AG09309 (cell line): ENCODE measurements at regions not wholly inside any gene's neighbourhood (a gene's known extent, or its start where the extent isn't known, plus 50 kb on each side); places are given as distances from the start of the nearest gene placed in this dataset.

Source experiments
- DNase-seq: peaks from one replicate; pipeline ENCODE4 v3.0.0-alpha.2; 2010; ENCODE audit warnings: low read depth
- H3K4me3 ChIP-seq: 2 replicates; pipeline ENCODE4 v1.5.1; 2011; ENCODE audit warnings: mild to moderate bottlenecking, low read depth, low read length, moderate library complexity; ENCODE audit not compliant: control insufficient read depth
- CTCF ChIP-seq: IDR thresholded peaks from 2 replicates; pipeline ENCODE4 v1.5.1; 2011; ENCODE audit warnings: mild to moderate bottlenecking, low read depth, low read length, inconsistent platforms; ENCODE audit not compliant: insufficient read depth, control insufficient read depth; ENCODE audit errors: missing control alignments

DNA sequence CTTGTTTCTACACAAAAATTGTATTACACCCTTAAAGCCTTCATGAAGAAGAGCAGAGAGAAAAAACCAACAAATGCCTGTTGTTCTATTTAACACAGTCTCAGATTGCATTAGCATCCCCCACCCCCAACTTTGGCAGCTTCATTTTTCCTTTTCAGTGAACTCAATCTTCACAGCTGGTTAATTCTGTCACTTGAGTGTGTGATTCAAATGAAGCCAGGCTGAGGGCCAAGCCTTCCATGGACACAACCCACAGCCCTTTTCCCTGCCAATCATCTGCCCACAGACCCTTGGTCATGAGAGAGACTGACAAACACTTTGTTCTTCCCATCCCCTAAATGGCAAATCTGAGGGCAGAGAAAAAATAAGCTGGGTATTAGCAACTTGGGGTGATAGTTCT, 217.5 kb upstream of the NMUR2 start:
- TF ChIP-seq CTCF: no peak
- H3K4me3 ChIP-seq: no peak overlapping the region
- no peak for DNase-seq

DNA sequence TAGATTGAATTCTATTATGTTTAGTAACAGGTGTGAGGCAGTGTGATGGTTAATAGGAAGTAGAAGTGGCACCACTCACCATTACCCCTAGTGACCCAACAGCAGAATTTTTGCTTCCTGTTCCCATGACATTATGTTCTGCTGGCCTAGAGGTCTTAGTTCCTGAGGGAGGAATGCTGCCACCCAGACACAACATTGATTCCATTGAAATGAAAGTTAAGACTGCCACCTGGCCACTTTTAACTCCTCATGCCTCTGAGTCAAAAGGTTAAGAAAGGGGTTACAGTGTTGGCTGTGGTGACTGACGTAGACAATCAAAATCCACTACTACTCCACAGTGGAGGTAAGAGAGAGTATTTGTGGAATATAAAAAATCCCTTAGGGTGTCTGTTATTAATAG, 218.9 kb upstream of the NMUR2 start:
- no peak overlapping the region for H3K4me3 ChIP-seq
- no peak for DNase-seq
- no peak for TF ChIP-seq CTCF

DNA sequence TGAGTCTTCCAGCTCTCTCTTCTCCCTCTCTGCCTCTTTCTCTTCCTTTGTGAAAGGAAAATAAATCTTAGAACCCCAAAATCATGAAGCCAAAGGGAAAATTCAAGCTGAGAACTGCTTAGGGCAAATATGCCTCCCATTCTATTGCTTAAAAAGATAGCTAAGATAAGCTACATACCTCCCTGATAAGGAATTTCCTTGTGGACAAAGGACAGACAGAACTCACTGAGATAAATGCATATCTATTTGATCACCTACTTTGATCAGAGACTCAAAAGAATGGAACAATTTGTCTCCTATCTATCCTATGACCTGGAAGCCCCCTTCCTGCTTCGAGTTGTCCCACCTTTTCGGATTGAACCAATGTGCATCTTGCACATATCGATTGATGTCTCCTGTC, 220.6 kb upstream of the NMUR2 start:
- TF ChIP-seq CTCF: no peak
- no peak overlapping the region for H3K4me3 ChIP-seq
- no peak for DNase-seq

DNA sequence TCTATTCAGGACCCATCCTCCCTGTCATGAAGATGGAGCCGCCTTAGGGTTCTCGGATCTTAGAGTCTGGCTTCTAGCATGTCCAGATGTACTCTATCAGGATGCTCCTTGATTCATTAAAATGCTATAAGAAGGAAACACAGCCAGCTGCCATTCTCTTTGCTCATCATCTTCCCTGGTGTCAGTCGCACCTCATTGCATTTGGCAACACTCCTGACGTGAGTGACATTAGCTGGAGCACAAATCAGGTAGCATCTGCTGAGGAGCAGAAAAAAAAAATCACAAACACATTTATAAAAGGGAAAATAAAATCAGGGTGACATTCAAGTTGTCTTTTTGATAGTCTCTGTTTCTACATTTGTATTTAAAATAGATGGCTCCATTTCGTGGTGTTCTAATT, 226.1 kb upstream of the NMUR2 start:
- TF ChIP-seq CTCF: no peak
- no peak for DNase-seq

DNA sequence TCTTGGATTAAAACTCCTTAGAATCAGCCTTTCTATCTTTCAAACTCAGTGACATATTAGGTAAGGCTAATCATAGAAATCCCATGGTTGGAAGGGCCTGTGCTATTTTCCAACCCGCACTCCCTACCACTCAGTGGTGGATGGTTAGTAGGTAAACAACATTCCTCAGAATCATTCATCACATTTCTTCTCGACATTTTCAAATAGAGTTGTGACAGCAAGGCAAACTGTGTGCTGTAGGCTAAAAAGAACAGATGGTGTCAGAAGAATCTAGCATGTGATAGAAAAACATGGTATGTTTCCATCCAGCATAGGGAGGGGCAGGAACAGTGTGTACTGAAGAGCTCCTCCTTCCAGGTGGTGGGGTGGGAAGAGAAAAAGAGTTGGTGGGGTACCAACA, 227.3 kb upstream of the NMUR2 start:
- no peak overlapping the region for H3K4me3 ChIP-seq
- DNase-seq: no peak
- no peak for TF ChIP-seq CTCF

More for the DNA sequence above, 226.1 kb upstream of the NMUR2 start:
- H3K4me3 ChIP-seq: no peak overlapping the region

DNA sequence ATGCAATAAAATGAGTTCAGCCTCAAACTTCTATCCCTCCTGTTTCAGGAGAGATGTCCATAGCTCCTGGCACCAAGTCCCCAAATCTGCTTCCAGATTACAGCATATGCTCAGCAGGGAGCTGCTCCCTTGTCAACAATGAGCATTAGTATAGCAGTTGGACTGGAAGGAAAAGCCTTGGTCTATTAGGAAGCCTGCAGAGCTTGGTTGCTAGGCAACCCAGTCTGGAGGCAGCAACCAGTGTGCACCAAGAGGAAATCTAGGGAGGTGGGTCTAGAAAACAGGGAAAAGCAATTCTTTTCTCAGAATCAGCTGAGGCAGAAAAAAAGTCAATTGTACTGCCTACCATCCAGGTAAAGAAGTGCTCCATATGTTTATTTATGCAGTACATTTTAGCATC, 229.5 kb upstream of the NMUR2 start:
- no peak for DNase-seq
- no peak for TF ChIP-seq CTCF
- no peak overlapping the region for H3K4me3 ChIP-seq

GRCh38 chr5:152638996-152639552, 234.0 kb upstream of the NMUR2 start:
- DNase-seq: no peak
- no peak for TF ChIP-seq CTCF
- H3K4me3 ChIP-seq: no peak overlapping the region
